Uterus (tissue), 3 donors: ENCODE measurements at regions not wholly inside any gene's neighbourhood (a gene's known extent, or its start where the extent isn't known, plus 50 kb on each side); places are given as distances from the start of the nearest gene placed in this dataset.
"Not testable (repeated sequence)": the region's sequence is repeated elsewhere in the genome, so short reads cannot be mapped to it uniquely, and the experiment has no call there.

Experiments
- DNase-seq, 2 donors: peaks; one replicate each; pipeline ENCODE4 v3.0.0-alpha.2; 2019 to 2020
- H3K27ac ChIP-seq, 2 donors: fragments of 200-600 bp; sonication (generic); 1 replicate in 1 of 2; 2 replicates in 1 of 2; pipeline ENCODE4 v1.5.1; 2016 to 2018
- H3K27me3 ChIP-seq, 2 donors: fragments of 200-600 bp; sonication (generic); one replicate each; pipeline ENCODE4 v1.5.1; 2018 to 2019; ENCODE audit warnings: control low read depth in 1 of 2
- H3K36me3 ChIP-seq, 2 donors: fragments of 200-600 bp; sonication (generic); one replicate each; pipeline ENCODE4 v1.5.1; 2019; ENCODE audit warnings: control low read depth in 1 of 2
- H3K4me1 ChIP-seq, 2 donors: fragments of 200-600 bp; sonication (generic); one replicate each; pipeline ENCODE4 v1.5.1; 2018 to 2019; ENCODE audit warnings: control low read depth in 1 of 2
- H3K4me3 ChIP-seq, 2 donors: fragments of 200-600 bp; sonication (generic); 1 replicate in 1 of 2; 2 replicates in 1 of 2; pipeline ENCODE4 v1.5.1; 2018 to 2019; ENCODE audit warnings: mild to moderate bottlenecking in 1 of 2
- H3K9me3 ChIP-seq, 2 donors: fragments of 200-600 bp; sonication (generic); one replicate each; pipeline ENCODE4 v1.5.1; 2019; ENCODE audit warnings: control low read depth in 1 of 2
- CTCF ChIP-seq, 4 experiments: fragments of 200-600 bp in 2 of 4; fragments of 450-650 bp in 2 of 4; sonication (generic) in 2 of 4; IDR thresholded peaks; one replicate each; pipeline ENCODE4 v1.5.1; 2016 to 2019; ENCODE audit warnings: antibody characterized with exemption in 4 of 4, mild to moderate bottlenecking in 2 of 4, moderate library complexity in 1 of 4
- POLR2A ChIP-seq, 2 donors: fragments of 450-650 bp; IDR thresholded peaks; one replicate each; pipeline ENCODE4 v1.6.1; 2016; ENCODE audit warnings: antibody characterized with exemption in 2 of 2, mild to moderate bottlenecking in 1 of 2, moderate library complexity in 1 of 2
- intact Hi-C: fragments of 100-400 bp; cut with DNase I; formaldehyde crosslinking; loops from one replicate; pipeline ENCODE4 v1.15.1; 2023; ENCODE audit warnings: low total_unique reads
- donor health status: DM: yes; HTN: yes; CAD: no.

- H3K36me3 ChIP-seq: no peaks in the 10 kb centered on the region
Measured at GRCh38 chr16:26988186-26988585, 78.5 kb upstream of the C16orf82 start.

GRCh38 chr16:26990384-26991120, 76.2 kb upstream of the C16orf82 start:
- DNase-seq, H3K27me3 ChIP-seq, H3K4me3 ChIP-seq, H3K36me3 ChIP-seq, H3K4me1 ChIP-seq, H3K9me3 ChIP-seq, H3K27ac ChIP-seq, intact Hi-C loops: not testable (repeated sequence)

More at GRCh38 chr16:26988186-26988585, 78.5 kb upstream of the C16orf82 start:
- TF ChIP-seq CTCF (IDR thresholded peaks at IDR 0.05): no peak
- no peak for TF ChIP-seq POLR2A (IDR thresholded peaks at IDR 0.05)
- Histone ChIP-seq H3K4me1 (no peaks in the 10 kb centered on the region), H3K27me3 (no peaks in the 10 kb centered on the region), H3K9me3 (no peaks in the 10 kb centered on the region), H3K4me3 (no peak overlapping the region), H3K27ac (no peak overlapping the region)
- no peak for DNase-seq
- intact Hi-C loops: no loop called here

- H3K4me1 ChIP-seq: no peaks in the 10 kb centered on the region
- no peaks in the 10 kb centered on the region for H3K27me3 ChIP-seq
- H3K4me3 ChIP-seq: no peak overlapping the region
- TF ChIP-seq POLR2A (IDR thresholded peaks at IDR 0.05) (no peak), CTCF (IDR thresholded peaks at IDR 0.05) (no peak)
- H3K27ac ChIP-seq: no peak overlapping the region
- no peaks in the 10 kb centered on the region for H3K36me3 ChIP-seq
- no peak for DNase-seq
- H3K9me3 ChIP-seq: no peaks in the 10 kb centered on the region
- intact Hi-C loops: no loop called here
Measured at GRCh38 chr16:26992666-26993349, 73.9 kb upstream of the C16orf82 start.

GRCh38 chr16:26993511-26993910, 73.2 kb upstream of the C16orf82 start:
- Histone ChIP-seq H3K27ac (no peak overlapping the region), H3K36me3 (no peaks in the 10 kb centered on the region), H3K4me3 (no peak overlapping the region), H3K27me3 (no peaks in the 10 kb centered on the region), H3K4me1 (no peaks in the 10 kb centered on the region), H3K9me3 (no peaks in the 10 kb centered on the region)
- intact Hi-C loops: no loop called here
- no peak for TF ChIP-seq CTCF (IDR thresholded peaks at IDR 0.05)
- no peak for TF ChIP-seq POLR2A (IDR thresholded peaks at IDR 0.05)
- no peak for DNase-seq

- DNase-seq: no peak
- TF ChIP-seq CTCF (IDR thresholded peaks at IDR 0.05) (no peak), POLR2A (IDR thresholded peaks at IDR 0.05) (no peak)
Measured at GRCh38 chr16:26993963-26994362, 72.8 kb upstream of the C16orf82 start.

More at GRCh38 chr16:26993963-26994362, 72.8 kb upstream of the C16orf82 start:
- Histone ChIP-seq H3K27ac (no peak overlapping the region), H3K27me3 (no peaks in the 10 kb centered on the region), H3K9me3 (no peaks in the 10 kb centered on the region), H3K4me3 (no peak overlapping the region), H3K36me3 (no peaks in the 10 kb centered on the region), H3K4me1 (no peaks in the 10 kb centered on the region)
- intact Hi-C loops: no loop called here
